Right renal pelvis (tissue), 4 donors: ENCODE measurements at regions not wholly inside any gene's neighbourhood (a gene's known extent, or its start where the extent isn't known, plus 50 kb on each side); places are given as distances from the start of the nearest gene placed in this dataset.

ENCODE experiments used
- DNase-seq, 4 donors: peaks; one replicate each; pipeline ENCODE4 v3.0.0-alpha.2; 2013; ENCODE audit warnings: low read depth in 4 of 4, low spot score in 3 of 4, missing footprints in 1 of 4

- DNase-seq, result no peak
Measured at GRCh38 chr4:100130964-100131363, 59.3 kb downstream of the DDIT4L start.

GRCh38 chr4:100130491-100130890 lies 59.8 kb downstream of the DDIT4L start:
- DNase-seq, result no peak

GRCh38 chr4:100129774-100130173 lies 60.5 kb downstream of the DDIT4L start:
- DNase-seq, result no peak

DNA sequence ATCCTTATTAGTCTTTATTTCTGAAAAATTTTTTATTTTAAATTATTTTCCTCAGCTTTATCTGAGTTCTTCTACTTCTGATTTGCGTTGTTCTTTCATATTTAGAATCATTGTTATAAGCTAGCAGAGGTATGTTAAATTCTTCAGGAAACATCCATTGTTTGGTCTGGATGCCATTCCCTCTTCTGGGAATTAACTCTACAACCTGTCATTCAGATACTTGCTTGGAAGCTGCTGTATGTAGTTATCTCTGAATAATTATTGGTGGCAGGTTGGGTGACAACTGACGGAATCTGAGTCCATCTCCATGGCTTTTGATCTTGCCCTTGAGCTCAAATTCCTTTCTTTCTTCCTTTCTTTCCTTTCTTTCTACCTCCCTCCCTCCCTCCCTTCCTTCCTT lies 61.9 kb downstream of the DDIT4L start:
- no peak for DNase-seq

- no peak for DNase-seq
Measured at GRCh38 chr4:100124715-100125114, 65.6 kb downstream of the DDIT4L start.

GRCh38 chr4:100118181-100118580 lies 72.1 kb downstream of the DDIT4L start:
- DNase-seq, result no peak

DNA sequence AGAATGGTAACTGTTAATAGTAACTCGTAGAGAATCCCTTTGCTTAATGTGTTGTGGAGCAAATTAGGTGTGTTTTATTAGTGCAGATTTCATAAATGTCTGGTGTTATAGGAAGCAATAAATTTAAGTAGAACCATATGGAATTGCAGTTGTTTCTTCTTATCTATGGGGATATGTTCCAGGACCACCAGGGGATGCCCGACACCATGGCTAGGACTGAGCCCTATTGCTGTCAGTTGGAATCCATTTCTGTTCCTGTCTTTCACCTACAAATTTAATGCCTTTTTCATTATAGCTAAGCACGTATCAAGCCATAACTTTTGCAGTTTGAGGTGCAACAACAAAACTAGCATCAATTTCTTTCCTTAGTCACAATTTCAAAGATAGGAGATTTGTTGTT lies 72.5 kb downstream of the DDIT4L start:
- no peak for DNase-seq

- no peak for DNase-seq
Measured at GRCh38 chr4:100114909-100115308, 75.4 kb downstream of the DDIT4L start.

- DNase-seq, result no peak
Measured at GRCh38 chr4:100113732-100114131, 76.5 kb downstream of the DDIT4L start.

DNA sequence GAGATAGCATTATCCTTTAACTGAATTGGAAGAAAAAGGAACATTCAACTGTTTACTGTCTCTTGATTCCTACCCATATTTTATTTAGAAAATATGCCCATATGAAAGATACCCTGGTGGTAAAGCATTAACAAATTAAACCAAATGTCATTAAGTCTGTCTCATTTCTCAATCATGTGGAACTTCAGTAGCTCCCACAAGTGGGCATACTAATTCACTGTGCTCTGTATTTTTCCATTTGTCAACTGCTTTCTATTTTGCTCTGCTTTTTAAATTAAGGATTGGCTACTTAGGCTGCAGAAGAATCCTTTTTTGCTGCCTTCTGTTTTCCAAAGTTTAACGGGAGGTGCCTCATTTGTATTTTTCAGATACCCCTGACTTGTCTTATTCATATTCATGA lies 77.2 kb downstream of the DDIT4L start:
- DNase-seq, result no peak

DNA sequence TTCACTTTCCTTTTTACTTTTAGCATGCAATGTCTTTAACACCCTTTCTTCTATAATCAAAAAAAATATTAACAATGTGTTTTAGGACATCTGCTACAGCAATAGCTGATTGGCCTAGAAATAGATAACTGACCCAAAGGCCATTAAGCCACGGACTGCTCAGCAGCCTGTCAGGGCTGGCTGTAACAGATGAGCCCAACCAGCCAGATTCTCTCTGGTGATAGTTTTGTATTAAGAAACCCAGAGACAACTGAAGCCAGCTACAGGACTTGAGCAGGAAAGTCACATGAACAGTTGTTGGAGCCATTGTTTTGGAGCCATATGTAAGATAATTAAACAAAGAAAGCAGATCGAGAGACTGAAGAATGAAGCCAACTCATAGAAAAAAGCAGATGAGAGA lies 80.3 kb downstream of the DDIT4L start:
- no peak for DNase-seq

DNA sequence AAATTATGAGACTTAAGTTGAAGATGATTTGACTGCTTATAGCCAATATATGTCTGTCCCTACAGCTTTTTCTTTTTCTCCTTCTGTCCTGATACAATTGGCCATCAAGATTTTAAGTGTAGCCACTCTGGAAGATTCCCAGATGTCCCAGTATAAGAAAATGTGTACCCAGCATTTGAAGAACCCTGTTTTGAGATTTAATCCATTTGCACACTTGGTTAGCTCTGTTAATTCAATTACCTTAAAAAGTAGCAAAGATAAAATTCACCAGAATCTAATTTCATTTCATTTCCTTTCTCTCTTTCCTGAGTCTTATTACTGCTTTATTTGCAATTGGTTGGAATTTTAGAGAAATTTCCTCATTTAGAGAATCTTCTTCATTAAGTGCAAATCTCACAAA lies 81.4 kb downstream of the DDIT4L start:
- no peak for DNase-seq

GRCh38 chr4:100106982-100107381 lies 83.3 kb downstream of the DDIT4L start:
- DNase-seq, result no peak

GRCh38 chr4:100103671-100104070 lies 86.6 kb downstream of the DDIT4L start:
- no peak for DNase-seq

DNA sequence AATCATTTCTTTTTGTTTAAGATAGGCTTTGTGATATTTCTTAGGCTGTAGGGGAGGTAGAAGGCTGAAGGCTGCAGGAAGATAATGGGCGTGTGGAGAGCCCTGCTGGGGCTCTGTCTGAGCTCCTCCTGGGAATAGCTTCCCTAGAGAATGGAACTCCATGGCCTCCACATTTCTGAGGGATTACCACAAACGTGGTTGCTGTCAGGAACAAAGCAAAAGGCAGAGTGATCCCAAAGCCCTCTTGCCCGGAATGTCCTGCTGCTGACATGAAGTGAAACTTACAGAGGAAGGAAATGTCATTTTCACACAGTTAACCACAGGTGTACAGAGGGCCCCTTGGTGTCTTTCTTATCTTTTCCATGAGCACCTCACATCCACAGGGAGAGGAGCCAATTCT lies 89.3 kb downstream of the DDIT4L start:
- no peak for DNase-seq

GRCh38 chr4:100099746-100100145 lies 90.5 kb downstream of the DDIT4L start:
- no peak for DNase-seq

DNA sequence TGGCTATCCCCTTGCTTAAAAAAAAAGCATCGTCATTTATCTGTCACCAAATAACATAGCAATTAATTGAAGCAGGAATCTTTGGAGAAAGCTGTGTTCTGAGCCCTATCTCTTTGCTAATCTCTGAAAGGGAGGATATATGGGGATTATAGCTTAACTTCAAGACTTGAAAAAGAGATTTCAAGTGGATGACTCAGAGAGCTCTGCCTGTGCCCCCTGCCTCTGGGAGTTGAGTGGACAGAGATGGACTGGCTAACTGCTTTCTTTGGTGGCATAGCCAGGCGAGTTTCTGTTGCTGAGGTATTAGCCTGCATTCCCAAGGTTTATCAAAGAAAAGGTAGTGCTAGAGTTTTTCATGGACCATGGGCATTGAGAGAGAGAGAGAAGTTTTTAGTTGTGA lies 91.6 kb downstream of the DDIT4L start:
- no peak for DNase-seq

GRCh38 chr4:100098011-100098545 lies 92.2 kb downstream of the DDIT4L start:
- no peak for DNase-seq

DNA sequence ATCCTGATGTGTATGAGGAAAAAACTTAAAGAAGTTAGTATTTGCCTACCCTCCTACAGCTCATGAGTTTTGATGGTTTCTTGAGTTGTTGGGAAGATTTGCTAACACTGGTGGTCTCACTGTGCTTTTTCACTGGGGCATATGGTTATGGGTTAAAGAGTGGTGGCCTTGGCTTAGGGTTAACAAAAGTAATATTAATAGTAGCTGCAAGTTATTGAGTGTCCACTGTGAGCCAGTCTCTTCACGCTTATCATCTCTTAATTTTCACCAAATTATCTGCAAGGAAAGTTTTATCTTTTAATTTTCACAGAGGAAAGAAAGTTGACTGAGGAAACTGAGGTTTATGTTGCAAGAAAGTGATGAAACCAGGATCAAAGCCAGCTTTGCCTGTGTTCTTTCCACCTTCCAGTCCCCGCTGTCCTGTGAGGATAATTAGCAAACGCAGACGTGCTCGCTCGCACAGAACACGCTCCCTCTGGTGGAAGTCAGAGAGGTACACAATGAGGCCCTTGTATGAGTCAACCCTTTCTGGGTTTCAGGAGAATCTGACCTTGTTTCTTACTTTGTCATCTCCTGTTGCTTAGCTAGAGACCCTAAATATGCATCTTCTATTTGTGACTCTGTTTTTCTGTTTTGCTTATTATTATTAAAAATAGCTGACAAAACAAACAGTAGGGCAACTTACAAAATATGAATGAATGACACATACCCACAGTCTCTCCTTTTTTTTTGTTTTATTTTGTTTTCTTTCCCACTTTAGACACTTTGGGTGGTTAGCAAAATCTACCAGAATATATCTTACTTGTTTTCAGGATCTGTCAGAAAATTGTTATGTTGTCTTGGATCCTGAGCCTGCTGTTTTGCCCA lies 94.3 kb downstream of the DDIT4L start:
- peak in 3 of 4 donors; percentile 28 to 56 (median 45) for DNase-seq

DNA sequence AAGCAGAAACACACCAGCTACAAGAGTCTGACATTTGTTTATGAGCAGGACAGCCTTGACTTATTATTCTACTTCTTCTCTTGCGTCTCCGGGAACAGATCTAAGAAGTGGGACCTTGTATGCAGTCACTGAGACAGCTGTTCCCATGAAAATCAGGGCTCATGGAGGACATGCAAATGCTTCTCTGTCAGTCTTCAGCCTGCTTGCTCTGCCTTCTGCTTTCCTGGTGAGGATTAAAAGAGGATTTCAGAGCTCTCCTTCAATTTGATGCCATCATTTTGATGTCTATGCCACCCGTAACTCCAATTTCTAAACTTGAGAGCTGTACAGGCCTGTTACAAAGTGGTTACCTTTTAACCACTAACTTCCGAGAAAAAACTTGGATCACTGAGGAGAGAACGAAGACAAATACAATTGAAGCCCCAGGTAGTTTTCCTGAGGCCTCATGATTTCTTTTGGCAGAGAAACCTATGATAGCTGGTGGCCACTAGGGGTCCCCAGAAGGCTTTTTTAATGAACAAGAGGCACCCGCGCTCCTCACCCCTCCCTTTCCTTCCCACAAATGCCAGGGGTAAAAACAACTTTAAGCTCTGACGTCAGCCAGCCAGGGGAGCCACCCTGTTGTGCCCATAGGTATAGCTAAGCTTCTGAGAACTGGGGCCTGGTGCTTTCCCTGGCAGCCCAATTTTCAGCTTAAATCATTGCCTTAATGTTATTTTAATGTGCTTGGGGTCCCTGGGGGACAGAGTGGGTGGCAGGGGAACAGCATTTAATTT lies 97.0 kb downstream of the DDIT4L start:
- peak; percentile 49 to 74 (median 72) for DNase-seq

- DNase-seq, result no peak
Measured at GRCh38 chr4:100087743-100088142, 102.5 kb downstream of the DDIT4L start.
